Stomach (tissue), 8 donors: ENCODE measurements at regions not wholly inside any gene's neighbourhood (a gene's known extent, or its start where the extent isn't known, plus 50 kb on each side); places are given as distances from the start of the nearest gene placed in this dataset.

Source experiments
- DNase-seq, 2 donors: peaks; one replicate each; pipeline versions ENCODE4 v3.0.0 to v3.0.0-alpha.2; 2013 to 2019
- H3K27ac ChIP-seq, 5 donors: fragments of 200-600 bp in 4 of 5; sonication (generic) in 4 of 5; one replicate each; pipeline ENCODE4 v1.5.1; 2013 to 2019; ENCODE audit warnings: mild to moderate bottlenecking in 1 of 5, moderate library complexity in 1 of 5
- H3K27me3 ChIP-seq, 3 donors: fragments of 200-600 bp; sonication (generic); one replicate each; pipeline ENCODE4 v1.5.1; 2017 to 2019; ENCODE audit warnings: mixed run types in 1 of 3
- H3K36me3 ChIP-seq, 4 donors: fragments of 200-600 bp; sonication (generic); 1 replicate in 3 of 4; 2 replicates in 1 of 4; pipeline ENCODE4 v1.5.1; 2016 to 2019
- H3K4me1 ChIP-seq, 4 donors: fragments of 200-600 bp; sonication (generic); one replicate each; pipeline ENCODE4 v1.5.1; 2016 to 2019
- H3K4me3 ChIP-seq, 4 donors: fragments of 200-600 bp; sonication (generic) in 3 of 4; one replicate each; pipeline ENCODE4 v1.5.1; 2016 to 2019; ENCODE audit warnings: mild to moderate bottlenecking in 1 of 4
- H3K9me3 ChIP-seq, 4 donors: fragments of 200-600 bp; sonication (generic); one replicate each; pipeline ENCODE4 v1.5.1; 2016 to 2019
- EP300 ChIP-seq: sonication (generic); formaldehyde crosslinking; IDR thresholded peaks from one replicate; pipeline ENCODE4 v1.6.1; 2017; ENCODE audit warnings: antibody characterized with exemption
- POLR2A ChIP-seq, 4 donors: fragments of 450-650 bp; IDR thresholded peaks; one replicate each; pipeline ENCODE4 v1.6.1; 2016; ENCODE audit warnings: antibody characterized with exemption in 4 of 4, control low read depth in 2 of 4, mild to moderate bottlenecking in 1 of 4, moderate library complexity in 1 of 4
- POLR2AphosphoS5 ChIP-seq, 3 donors: sonication (generic); formaldehyde crosslinking; IDR thresholded peaks; one replicate each; pipeline ENCODE4 v1.6.1; 2016; ENCODE audit warnings: antibody characterized with exemption in 3 of 3
- WGBS, 5 donors: extraction: QIAGEN DNeasy Blood & Tissue Kit in 3 of 5; methylation state at CpG; one replicate each; pipeline versions ENCODE4 v1.1.5 to v1.1.7; 2013 to 2018; 5-methylcytosine and 5-hydroxymethylcytosine counted together
- intact Hi-C: fragments of 100-400 bp; cut with DNase I; formaldehyde crosslinking; loops from one replicate; pipeline ENCODE4 v1.15.1; 2023; ENCODE audit warnings: low total_unique reads
- TF ChIP-seq, protein P1 (sequence below), 7 experiments: fragments of 450-650 bp in 4 of 7; fragments of 200-600 bp in 3 of 7; sonication (generic) in 3 of 7; IDR thresholded peaks; one replicate each; pipeline ENCODE4 v1.5.1; 2016 to 2019; ENCODE audit warnings: antibody characterized with exemption in 7 of 7, control low read depth in 2 of 7, mild to moderate bottlenecking in 1 of 7
- donor health status: healthy with polysubstance abuse.
- donor health status: Bipolar disorder and iron deficiency.
- donor health status: healthy.

DNA sequence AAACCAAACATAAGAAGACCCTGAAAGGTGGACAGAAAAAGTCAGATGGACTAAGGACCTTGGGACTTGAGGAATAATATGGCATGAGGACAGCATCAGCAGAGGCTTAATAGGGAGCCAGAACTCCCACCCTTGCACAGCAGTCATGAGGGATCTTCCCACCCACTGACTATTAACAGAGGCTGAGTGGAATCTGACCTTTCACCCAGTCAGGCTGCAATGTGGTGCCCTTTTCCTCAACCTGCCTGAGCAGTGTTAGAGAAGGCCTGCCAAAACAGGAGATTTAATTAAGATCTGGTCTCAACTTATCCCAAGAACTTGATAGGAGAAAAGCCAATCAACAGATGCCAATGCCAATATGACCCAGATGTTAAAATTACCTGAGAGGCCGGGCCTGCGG lies 481.9 kb downstream of the KDM4C start:
- Histone ChIP-seq H3K4me3 (no peak overlapping the region), H3K27me3 (no peaks in the 10 kb centered on the region), H3K27ac (no peak overlapping the region), H3K4me1 (no peaks in the 10 kb centered on the region), H3K36me3 (no peaks in the 10 kb centered on the region), H3K9me3 (peaks cover 0 to 5% (median 2%) of the 10 kb centered on the region in 4 donors)
- TF ChIP-seq POLR2AphosphoS5 (IDR thresholded peaks at IDR 0.05) (no peak), POLR2A (IDR thresholded peaks at IDR 0.05) (no peak), EP300 (no peak)
- TF ChIP-seq, protein P1, sequence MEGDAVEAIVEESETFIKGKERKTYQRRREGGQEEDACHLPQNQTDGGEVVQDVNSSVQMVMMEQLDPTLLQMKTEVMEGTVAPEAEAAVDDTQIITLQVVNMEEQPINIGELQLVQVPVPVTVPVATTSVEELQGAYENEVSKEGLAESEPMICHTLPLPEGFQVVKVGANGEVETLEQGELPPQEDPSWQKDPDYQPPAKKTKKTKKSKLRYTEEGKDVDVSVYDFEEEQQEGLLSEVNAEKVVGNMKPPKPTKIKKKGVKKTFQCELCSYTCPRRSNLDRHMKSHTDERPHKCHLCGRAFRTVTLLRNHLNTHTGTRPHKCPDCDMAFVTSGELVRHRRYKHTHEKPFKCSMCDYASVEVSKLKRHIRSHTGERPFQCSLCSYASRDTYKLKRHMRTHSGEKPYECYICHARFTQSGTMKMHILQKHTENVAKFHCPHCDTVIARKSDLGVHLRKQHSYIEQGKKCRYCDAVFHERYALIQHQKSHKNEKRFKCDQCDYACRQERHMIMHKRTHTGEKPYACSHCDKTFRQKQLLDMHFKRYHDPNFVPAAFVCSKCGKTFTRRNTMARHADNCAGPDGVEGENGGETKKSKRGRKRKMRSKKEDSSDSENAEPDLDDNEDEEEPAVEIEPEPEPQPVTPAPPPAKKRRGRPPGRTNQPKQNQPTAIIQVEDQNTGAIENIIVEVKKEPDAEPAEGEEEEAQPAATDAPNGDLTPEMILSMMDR (IDR thresholded peaks at IDR 0.05), result no peak
- no peak for DNase-seq
- intact Hi-C loops, result no loop called here
- WGBS, 5 donors, result 63 to 89% (median 80%) methylated on average over 2 of the region's 2 CpGs

DNA sequence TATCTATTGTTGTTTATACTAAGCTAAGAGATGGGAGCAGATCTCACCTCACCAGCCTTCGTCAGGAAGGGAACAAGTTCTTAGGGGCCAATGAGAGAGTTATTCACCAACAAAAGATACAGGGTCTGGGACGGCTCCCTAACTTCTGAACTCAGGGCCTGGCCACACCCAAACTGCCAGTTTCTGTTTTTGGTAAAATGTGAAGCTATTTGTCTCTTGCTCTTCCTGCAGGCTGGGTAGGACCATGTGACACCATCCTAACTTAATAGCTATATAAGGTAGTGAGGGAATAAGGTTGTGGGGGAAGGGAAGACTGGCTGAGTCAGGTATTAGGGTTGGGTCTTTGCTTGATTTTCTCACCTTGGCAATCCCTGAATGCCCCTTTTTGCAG lies 480.5 kb downstream of the KDM4C start:
- intact Hi-C loops, result no loop called here
- no peak overlapping the region for H3K27ac ChIP-seq
- no peaks in the 10 kb centered on the region for H3K4me1 ChIP-seq
- TF ChIP-seq POLR2A (IDR thresholded peaks at IDR 0.05) (no peak), EP300 (no peak), POLR2AphosphoS5 (IDR thresholded peaks at IDR 0.05) (no peak)
- TF ChIP-seq, protein P1 (IDR thresholded peaks at IDR 0.05), result no peak
- no peaks in the 10 kb centered on the region for H3K27me3 ChIP-seq
- H3K4me3 ChIP-seq, result no peak overlapping the region
- DNase-seq, result no peak
- peaks cover 0 to 5% (median 2%) of the 10 kb centered on the region in 4 donors for H3K9me3 ChIP-seq
- WGBS, 5 donors, result 38 to 70% (median 55%) methylated on average over 2 of the region's 2 CpGs
- no peaks in the 10 kb centered on the region for H3K36me3 ChIP-seq

DNA sequence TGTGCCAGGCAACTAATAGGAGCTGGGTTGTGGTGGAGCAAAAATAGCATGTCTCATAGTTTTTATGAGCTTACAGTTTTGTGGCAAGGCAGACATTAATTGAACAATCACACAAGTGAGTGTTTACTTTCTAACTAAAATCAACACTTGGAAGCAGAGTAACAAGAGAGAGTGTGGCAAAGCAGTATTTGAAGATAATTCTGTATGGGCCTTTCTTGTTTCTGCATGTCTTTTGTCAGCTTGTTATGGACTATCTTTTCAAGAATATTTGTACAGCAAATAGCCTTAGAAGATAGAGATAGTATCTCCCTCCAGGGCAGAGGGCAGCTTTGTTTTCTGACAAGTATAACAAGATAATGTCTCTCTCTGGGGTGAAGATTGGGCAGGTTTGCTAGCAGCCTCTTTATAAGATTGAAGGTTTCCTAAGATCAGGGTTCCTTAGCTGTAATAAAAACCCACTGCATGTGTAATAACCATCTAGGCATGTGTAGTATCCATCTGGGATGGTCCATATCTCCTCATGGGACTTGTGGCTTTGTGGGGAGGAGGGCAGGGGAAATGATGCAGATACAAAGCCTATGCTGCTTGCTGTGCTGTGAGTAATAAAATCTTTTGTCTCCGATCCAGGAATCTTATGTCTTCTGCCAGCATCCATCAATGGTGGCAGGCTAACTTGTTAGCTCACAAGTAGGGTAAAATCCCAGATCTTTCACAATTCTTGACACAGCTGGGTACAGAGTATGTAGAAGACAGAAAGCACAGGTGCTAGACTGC lies 479.9 kb downstream of the KDM4C start:
- 29 to 78% (median 44%) methylated on average over 1 of the region's 1 CpG for WGBS, 5 donors
- no peaks in the 10 kb centered on the region for H3K4me1 ChIP-seq
- intact Hi-C loops, result no loop called here
- no peak overlapping the region for H3K27ac ChIP-seq
- no peak overlapping the region for H3K4me3 ChIP-seq
- H3K36me3 ChIP-seq, result no peaks in the 10 kb centered on the region
- TF ChIP-seq POLR2A (IDR thresholded peaks at IDR 0.05), result no peak
- TF ChIP-seq, protein P1 (IDR thresholded peaks at IDR 0.05), result no peak
- TF ChIP-seq EP300, result no peak
- TF ChIP-seq POLR2AphosphoS5 (IDR thresholded peaks at IDR 0.05), result no peak
- peak in 1 of 2 donors; percentile 13 for DNase-seq
- H3K9me3 ChIP-seq, result peaks cover 0 to 5% (median 2%) of the 10 kb centered on the region in 4 donors
- no peaks in the 10 kb centered on the region for H3K27me3 ChIP-seq

DNA sequence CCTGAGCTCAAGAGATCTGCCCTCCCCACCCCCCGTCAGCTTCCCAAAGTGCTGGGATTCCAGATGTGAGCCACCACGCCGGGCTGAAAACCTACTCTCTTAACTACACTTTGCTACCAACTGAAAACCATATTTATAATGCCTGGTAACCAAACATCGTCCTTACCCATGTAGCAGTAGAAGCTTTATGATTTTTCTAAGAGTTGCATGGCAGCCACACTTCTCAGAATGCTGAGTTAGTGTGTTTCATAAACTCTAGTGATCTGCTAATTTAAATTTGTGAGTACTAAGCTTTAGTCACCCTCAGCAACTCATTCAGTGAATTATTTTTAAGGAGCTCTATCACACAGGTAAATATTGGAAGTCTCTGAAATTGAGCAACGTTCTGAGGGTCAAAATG lies 478.4 kb downstream of the KDM4C start:
- peaks cover 0 to 5% (median 2%) of the 10 kb centered on the region in 4 donors for H3K9me3 ChIP-seq
- DNase-seq, result no peak
- no peaks in the 10 kb centered on the region for H3K27me3 ChIP-seq
- H3K27ac ChIP-seq, result no peak overlapping the region
- TF ChIP-seq EP300 (no peak), POLR2AphosphoS5 (IDR thresholded peaks at IDR 0.05) (no peak), POLR2A (IDR thresholded peaks at IDR 0.05) (no peak)
- TF ChIP-seq, protein P1 (IDR thresholded peaks at IDR 0.05), result no peak
- 68 to 84% (median 77%) methylated on average over 5 of the region's 5 CpGs for WGBS, 5 donors
- H3K36me3 ChIP-seq, result no peaks in the 10 kb centered on the region
- no peak overlapping the region for H3K4me3 ChIP-seq
- intact Hi-C loops, result no loop called here
- no peaks in the 10 kb centered on the region for H3K4me1 ChIP-seq
